WTC11 (cell line): ENCODE measurements at regions not wholly inside any gene's neighbourhood (a gene's known extent, or its start where the extent isn't known, plus 50 kb on each side); places are given as distances from the start of the nearest gene placed in this dataset.

Experiments
- ATAC-seq: fragments of 200-7000 bp; cut with Tn5 transposase; 2 replicates; pipeline ENCODE4 v1.10.0; 2021; ENCODE audit warnings: mild to moderate bottlenecking, moderate library complexity
- CTCF ChIA-PET: fragments of 300-600 bp; sonication (Branson Sonifier 250); formaldehyde crosslinking; loops from one replicate; lab custom pipeline; 2021; ENCODE audit warnings: antibody characterized with exemption; lab: Charles Lee
- POLR2A ChIA-PET: fragments of 350-600 bp; sonication (Branson Sonifier 250); formaldehyde crosslinking; loops from one replicate; lab custom pipeline; 2021; ENCODE audit warnings: antibody characterized with exemption; lab: Charles Lee
- DNase-seq: peaks from one replicate; pipeline ENCODE4 v3.0.0; 2021; ENCODE audit warnings: low spot score
- H3K27ac Mint-ChIP-seq: 2 replicates; pipeline ENCODE4 v1.8.0; 2021; ENCODE audit warnings: mixed read lengths
- H3K27me3 Mint-ChIP-seq: 2 replicates; pipeline ENCODE4 v1.8.0; 2021; ENCODE audit warnings: low read depth, mild to moderate bottlenecking, moderate library complexity, mixed read lengths
- H3K36me3 Mint-ChIP-seq: 2 replicates; pipeline ENCODE4 v1.8.0; 2021; ENCODE audit warnings: mixed read lengths
- H3K4me1 Mint-ChIP-seq: 2 replicates; pipeline ENCODE4 v1.8.0; 2022; ENCODE audit warnings: mixed read lengths
- H3K4me3 Mint-ChIP-seq: 2 replicates; pipeline ENCODE4 v1.8.0; 2021; ENCODE audit warnings: mild to moderate bottlenecking, moderate library complexity, mixed read lengths
- H3K9me3 Mint-ChIP-seq: 2 replicates; pipeline ENCODE4 v1.8.0; 2021; ENCODE audit warnings: mixed read lengths
- E2F1 ChIP-seq: sonication (generic); formaldehyde crosslinking; IDR thresholded peaks from 2 replicates; pipeline ENCODE4 v1.8.0; 2022; ENCODE audit warnings: mild to moderate bottlenecking, missing genetic modification reagents
- E2F4 ChIP-seq: sonication (generic); formaldehyde crosslinking; IDR thresholded peaks from 2 replicates; pipeline ENCODE4 v1.8.1; 2022; ENCODE audit warnings: low read depth, mild to moderate bottlenecking, moderate library complexity, missing genetic modification reagents, borderline replicate concordance
- ELF4 ChIP-seq: sonication (generic); formaldehyde crosslinking; IDR thresholded peaks from 2 replicates; pipeline ENCODE4 v1.8.1; 2022; ENCODE audit warnings: low read depth, mild to moderate bottlenecking, moderate library complexity, missing genetic modification reagents
- ESRRA ChIP-seq: sonication (generic); formaldehyde crosslinking; IDR thresholded peaks from 2 replicates; pipeline ENCODE4 v1.8.1; 2022; ENCODE audit warnings: mild to moderate bottlenecking, missing genetic modification reagents, borderline replicate concordance
- FOXK1 ChIP-seq: sonication (generic); formaldehyde crosslinking; IDR thresholded peaks from 2 replicates; pipeline ENCODE4 v1.8.0; 2022; ENCODE audit warnings: mild to moderate bottlenecking, moderate library complexity, missing genetic modification reagents
- GRHL2 ChIP-seq: fragments of 250-450 bp; sonication (Bioruptor Pico); IDR thresholded peaks from 2 replicates; pipeline ENCODE4 v1.8.0; 2022; ENCODE audit warnings: mild to moderate bottlenecking, moderate library complexity; ENCODE audit not compliant: insufficient replicate concordance, severe bottlenecking
- KAT7 ChIP-seq: sonication (generic); formaldehyde crosslinking; IDR thresholded peaks from 2 replicates; pipeline ENCODE4 v1.8.1; 2023; ENCODE audit warnings: missing genetic modification reagents, mild to moderate bottlenecking, borderline replicate concordance
- MLX ChIP-seq: sonication (generic); formaldehyde crosslinking; IDR thresholded peaks from 2 replicates; pipeline ENCODE4 v1.8.1; 2023; ENCODE audit warnings: mild to moderate bottlenecking, missing genetic modification reagents, moderate library complexity
- NFATC4 ChIP-seq: fragments of 250-450 bp; sonication (Bioruptor Pico); IDR thresholded peaks from 2 replicates; pipeline ENCODE4 v1.9.0; 2021; ENCODE audit warnings: mild to moderate bottlenecking
- OVOL2 ChIP-seq: fragments of 250-450 bp; sonication (Bioruptor Pico); IDR thresholded peaks from 2 replicates; pipeline ENCODE4 v1.9.0; 2021; ENCODE audit warnings: mild to moderate bottlenecking, borderline replicate concordance
- SMAD3 ChIP-seq: sonication (generic); formaldehyde crosslinking; IDR thresholded peaks from 2 replicates; pipeline ENCODE4 v1.8.0; 2022; ENCODE audit warnings: missing genetic modification reagents, mild to moderate bottlenecking, borderline replicate concordance
- TEAD4 ChIP-seq: sonication (generic); formaldehyde crosslinking; IDR thresholded peaks from 2 replicates; pipeline ENCODE4 v1.8.0; 2022; ENCODE audit warnings: mild to moderate bottlenecking, missing genetic modification reagents
- ZNF396 ChIP-seq: fragments of 250-450 bp; sonication (Bioruptor Pico); IDR thresholded peaks from 2 replicates; pipeline ENCODE4 v1.8.0; 2021; ENCODE audit warnings: mild to moderate bottlenecking, moderate library complexity, borderline replicate concordance
- ZNF671 ChIP-seq: fragments of 250-450 bp; sonication (Bioruptor Pico); IDR thresholded peaks from 2 replicates; pipeline ENCODE4 v1.8.0; 2021; ENCODE audit warnings: mild to moderate bottlenecking
- TF ChIP-seq, protein P1 (sequence below): fragments of 250-450 bp; sonication (Bioruptor Pico); IDR thresholded peaks from 2 replicates; pipeline ENCODE4 v1.9.0; 2021; ENCODE audit warnings: moderate library complexity, mild to moderate bottlenecking, inconsistent platforms, borderline replicate concordance
- TF ChIP-seq, protein P2 (sequence below): sonication (generic); formaldehyde crosslinking; IDR thresholded peaks from 2 replicates; pipeline ENCODE4 v1.8.1; 2023; ENCODE audit warnings: mild to moderate bottlenecking, missing genetic modification reagents
- TF ChIP-seq, protein P3 (sequence below): sonication (generic); formaldehyde crosslinking; IDR thresholded peaks from 2 replicates; pipeline ENCODE4 v1.8.1; 2022; ENCODE audit warnings: mild to moderate bottlenecking, missing genetic modification reagents, moderate library complexity, borderline replicate concordance

DNA sequence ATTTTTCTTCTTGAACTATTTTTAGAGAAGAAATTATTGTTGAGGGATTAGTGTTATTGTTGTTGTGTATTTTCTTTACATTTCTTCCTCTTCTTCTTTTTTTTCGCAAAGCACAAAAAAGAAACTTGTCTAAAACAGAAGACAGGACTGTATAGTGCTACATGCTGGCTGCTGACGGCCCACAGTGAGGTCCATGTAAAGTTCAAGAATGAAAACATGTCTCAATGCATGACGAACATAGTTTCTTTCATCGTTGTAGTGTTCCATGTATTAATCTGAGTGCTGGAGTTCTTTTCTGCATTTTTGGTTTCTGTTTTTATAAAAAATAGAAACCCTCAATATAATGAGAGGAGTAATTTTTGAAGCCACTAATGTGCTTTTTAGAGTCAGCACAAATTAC is 462.9 kb upstream of the MARCKS start (continued):
- TF ChIP-seq, protein P1, sequence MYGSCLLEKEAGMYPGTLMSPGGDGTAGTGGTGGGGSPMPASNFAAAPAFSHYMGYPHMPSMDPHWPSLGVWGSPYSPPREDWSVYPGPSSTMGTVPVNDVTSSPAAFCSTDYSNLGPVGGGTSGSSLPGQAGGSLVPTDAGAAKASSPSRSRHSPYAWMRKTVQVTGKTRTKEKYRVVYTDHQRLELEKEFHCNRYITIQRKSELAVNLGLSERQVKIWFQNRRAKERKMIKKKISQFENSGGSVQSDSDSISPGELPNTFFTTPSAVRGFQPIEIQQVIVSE (CRISPR knock-in tag): no peak
- TF ChIP-seq SMAD3 (CRISPR knock-in tag) (no peak), GRHL2 (no peak), KAT7 (CRISPR knock-in tag) (no peak), OVOL2 (CRISPR knock-in tag) (no peak), FOXK1 (no peak), ESRRA (CRISPR knock-in tag) (no peak)

DNA sequence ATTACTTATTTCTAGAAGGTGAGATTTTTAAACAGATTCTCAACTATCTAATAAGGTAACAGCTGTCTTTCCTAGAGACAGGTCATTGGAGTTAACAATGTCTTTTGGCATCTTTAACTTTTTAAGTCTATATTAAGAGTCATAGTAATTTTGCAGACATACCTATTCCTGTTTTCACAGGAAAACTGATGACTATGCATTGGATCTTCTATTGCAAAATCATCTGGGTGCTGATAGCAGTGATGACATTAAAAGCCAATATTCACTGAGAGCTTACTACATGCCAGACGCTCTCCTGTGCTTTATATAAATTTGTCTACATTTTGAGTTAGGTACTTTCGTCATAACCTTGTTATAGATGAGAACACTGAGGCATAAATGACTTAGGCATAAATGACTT is 462.4 kb upstream of the MARCKS start:
- POLR2A ChIA-PET: no interaction called here
- TF ChIP-seq, protein P2, sequence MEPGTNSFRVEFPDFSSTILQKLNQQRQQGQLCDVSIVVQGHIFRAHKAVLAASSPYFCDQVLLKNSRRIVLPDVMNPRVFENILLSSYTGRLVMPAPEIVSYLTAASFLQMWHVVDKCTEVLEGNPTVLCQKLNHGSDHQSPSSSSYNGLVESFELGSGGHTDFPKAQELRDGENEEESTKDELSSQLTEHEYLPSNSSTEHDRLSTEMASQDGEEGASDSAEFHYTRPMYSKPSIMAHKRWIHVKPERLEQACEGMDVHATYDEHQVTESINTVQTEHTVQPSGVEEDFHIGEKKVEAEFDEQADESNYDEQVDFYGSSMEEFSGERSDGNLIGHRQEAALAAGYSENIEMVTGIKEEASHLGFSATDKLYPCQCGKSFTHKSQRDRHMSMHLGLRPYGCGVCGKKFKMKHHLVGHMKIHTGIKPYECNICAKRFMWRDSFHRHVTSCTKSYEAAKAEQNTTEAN (CRISPR knock-in tag): no peak
- TF ChIP-seq NFATC4 (CRISPR knock-in tag) (no peak), MLX (CRISPR knock-in tag) (no peak), E2F1 (no peak)
- TF ChIP-seq, protein P3, sequence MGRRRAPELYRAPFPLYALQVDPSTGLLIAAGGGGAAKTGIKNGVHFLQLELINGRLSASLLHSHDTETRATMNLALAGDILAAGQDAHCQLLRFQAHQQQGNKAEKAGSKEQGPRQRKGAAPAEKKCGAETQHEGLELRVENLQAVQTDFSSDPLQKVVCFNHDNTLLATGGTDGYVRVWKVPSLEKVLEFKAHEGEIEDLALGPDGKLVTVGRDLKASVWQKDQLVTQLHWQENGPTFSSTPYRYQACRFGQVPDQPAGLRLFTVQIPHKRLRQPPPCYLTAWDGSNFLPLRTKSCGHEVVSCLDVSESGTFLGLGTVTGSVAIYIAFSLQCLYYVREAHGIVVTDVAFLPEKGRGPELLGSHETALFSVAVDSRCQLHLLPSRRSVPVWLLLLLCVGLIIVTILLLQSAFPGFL (CRISPR knock-in tag): no peak

DNA sequence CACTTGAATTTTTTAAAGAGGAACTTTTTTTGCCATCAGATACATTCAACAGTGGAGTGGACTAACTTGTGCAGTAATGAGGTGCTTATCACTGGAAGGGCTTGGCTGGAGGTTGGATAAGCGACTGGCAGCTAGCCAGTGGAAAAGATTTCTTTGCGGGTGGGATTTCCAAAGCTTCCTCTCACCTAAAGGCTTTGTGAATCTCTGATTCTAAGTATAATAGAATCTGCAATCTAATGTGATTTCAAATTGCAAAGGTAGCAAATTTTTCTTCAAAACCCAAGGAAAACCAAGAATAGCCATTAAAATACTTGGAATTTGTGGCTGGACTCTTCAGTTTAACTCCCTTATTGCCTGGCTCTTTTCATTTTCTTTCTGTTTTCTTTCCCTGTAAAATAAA is 460.4 kb upstream of the MARCKS start:
- POLR2A ChIA-PET: no interaction called here
- Mint-ChIP-seq H3K4me3 (no peak overlapping the region), H3K9me3 (no peaks in the 10 kb centered on the region), H3K36me3 (no peaks in the 10 kb centered on the region), H3K4me1 (peaks cover 6% of the 10 kb centered on the region), H3K27ac (no peak overlapping the region), H3K27me3 (no peaks in the 10 kb centered on the region)
- ATAC-seq (no peak), DNase-seq (no peak)
- CTCF ChIA-PET: no interaction called here
- no peak for TF ChIP-seq ZNF396
- no peak for TF ChIP-seq ZNF671 (CRISPR knock-in tag)
- TF ChIP-seq TEAD4 (CRISPR knock-in tag): no peak
- no peak for TF ChIP-seq ELF4 (CRISPR knock-in tag)
- TF ChIP-seq E2F4 (CRISPR knock-in tag): no peak

More for the DNA sequence above, 462.4 kb upstream of the MARCKS start:
- ATAC-seq (no peak), DNase-seq (no peak)
- Mint-ChIP-seq H3K4me1 (peaks cover 11% of the 10 kb centered on the region), H3K27ac (no peak overlapping the region), H3K36me3 (no peaks in the 10 kb centered on the region), H3K4me3 (no peak overlapping the region), H3K27me3 (no peaks in the 10 kb centered on the region), H3K9me3 (no peaks in the 10 kb centered on the region)
- CTCF ChIA-PET: no interaction called here
